ENCODE measurements at regions not wholly inside any gene's neighbourhood (a gene's known extent, or its start where the extent isn't known, plus 50 kb on each side); places are given as distances from the start of the nearest gene placed in this dataset.
A peak's percentile ranks its signal among the peaks of the same experiment; 100 is the strongest.
"Not testable (repeated sequence)": the region's sequence is repeated elsewhere in the genome, so short reads cannot be mapped to it uniquely, and the experiment has no call there.

DNA sequence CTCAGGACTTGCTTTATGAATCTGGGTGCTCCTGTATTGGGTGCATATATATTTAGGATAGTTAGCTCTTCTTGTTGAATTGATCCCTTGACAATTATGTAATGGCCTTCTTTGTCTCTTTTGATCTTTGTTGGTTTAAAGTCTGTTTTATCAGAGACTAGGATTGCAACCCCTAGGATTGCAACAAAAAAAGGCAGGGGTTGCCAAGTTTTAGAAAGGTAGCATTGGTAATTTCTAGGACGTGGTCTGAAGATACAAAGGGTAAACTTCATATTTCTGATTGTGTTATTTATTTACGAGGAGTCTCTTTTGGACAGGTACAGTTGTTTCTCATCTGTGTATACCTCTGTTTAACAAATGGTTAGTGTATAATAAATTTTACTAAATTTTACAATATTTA is 433.7 kb downstream of the BTG1 start:
- DNase-seq: not testable (repeated sequence)

DNA sequence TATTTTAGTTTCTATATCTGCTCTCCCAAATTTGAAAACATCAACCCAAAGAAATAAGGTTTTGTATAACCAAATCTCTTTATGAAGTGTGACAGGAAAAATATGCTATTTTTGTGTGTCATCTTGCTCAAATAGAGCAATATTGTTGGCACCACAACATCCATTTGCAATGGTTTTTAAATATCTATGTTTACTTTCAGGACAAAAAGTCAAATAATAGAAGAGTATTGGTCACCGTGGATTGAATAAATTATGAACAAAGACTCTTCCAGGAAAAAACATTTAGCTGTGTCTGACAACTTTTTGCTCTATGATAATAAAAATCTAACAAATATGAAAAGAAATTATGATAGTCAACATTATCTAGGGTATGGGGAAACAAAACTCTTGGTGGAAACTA is 439.2 kb downstream of the BTG1 start:
- no peak for DNase-seq

DNA sequence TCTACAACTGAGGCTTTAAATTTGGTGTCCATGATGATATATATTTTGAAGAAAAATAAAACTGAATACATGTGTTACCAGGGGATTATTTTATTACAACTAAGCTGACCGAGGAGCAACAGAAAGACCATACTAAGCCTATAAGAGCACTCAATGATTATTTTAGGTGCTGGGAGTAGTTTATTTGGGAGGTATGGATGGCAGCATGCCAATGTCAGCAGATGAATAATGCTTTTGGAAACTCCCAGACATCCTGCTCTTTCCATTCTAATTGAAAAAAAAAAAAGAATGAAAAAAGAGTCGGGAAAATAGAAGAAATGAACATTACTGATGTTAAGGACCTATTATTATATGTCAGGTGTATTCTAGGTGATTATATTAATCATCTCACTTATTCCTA is 441.2 kb downstream of the BTG1 start:
- no peak for DNase-seq

DNA sequence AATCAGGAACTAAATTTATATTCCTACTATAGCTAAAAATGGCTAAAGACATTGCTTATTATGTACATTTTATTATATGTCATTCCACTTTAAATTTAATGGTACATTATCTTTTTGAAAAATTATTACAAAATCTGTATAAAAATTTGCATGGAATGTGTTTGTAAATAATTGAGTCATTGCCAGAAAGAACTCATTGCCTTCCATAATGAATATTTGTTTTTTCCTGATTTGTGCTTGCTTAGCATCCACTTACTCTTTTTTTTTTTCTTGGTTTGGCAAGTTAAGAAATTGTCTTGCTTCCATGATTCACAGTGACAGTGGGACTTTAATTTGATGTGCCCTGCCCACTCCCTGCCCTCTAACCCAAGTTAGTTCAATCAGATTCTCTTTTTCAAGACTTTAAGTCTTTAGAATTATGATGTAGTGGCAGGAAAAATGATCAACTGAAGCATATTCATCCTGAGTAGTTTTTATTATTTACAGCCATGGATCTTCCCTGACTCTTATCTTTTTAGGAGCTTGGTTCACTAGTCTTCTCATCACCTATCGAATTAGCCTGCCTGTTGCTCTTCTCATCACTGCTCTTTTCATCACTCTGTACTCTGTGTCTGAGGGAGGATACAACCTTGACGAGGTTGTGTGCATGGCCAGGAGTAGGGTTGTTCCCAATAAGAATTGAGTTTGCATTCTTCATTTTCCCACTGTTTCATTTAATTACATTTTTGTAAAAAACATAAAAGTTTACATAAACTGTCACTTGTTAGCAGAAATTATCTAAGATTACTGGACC is 442.0 kb downstream of the BTG1 start:
- DNase-seq: no peak

DNA sequence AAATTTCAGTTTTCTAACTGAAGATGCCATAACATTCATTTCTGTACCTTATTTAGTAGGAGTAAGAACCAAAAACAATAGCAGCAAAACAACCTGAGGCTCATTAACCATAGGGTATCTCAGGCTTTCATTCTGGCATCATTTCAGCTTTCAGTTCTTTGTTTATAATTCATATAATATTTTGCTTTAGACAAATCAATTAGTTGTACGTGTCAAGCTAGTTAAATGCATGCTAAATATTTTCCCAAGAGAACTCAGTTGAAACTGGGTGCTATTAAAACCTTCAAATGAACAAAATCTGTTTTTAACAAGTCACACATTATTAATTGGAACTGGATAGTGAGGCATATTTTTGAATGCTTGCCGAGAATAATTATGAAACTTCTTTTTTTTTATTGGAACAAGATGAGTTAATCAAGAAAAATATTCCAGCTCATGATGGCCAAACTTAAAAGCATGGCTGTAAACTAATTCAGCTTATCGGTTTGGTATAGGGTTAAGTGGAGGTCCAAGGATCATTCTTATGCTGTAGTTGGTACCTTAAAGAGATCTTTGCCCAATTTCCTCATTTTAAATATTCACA is 442.7 kb downstream of the BTG1 start:
- DNase-seq: no peak

DNA sequence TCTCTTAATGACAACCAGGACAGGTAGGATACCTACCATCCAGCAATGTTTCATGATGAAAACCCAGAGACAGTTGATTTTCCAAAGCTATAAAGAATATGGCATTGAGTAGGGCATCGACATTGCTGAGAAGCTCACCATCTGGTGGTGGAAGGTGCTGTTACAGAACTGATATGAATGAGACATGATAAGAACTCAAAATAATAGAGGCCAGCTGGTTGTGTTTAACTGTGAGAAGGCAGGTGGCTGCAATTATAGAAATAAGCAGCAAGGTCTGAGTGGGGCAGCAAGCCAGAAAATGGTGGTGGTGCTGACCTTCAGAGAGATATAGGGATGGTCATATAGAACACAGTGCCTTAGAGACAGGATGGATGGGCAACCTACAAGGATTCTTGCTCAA is 449.7 kb downstream of the BTG1 start:
- DNase-seq: no peak

DNA sequence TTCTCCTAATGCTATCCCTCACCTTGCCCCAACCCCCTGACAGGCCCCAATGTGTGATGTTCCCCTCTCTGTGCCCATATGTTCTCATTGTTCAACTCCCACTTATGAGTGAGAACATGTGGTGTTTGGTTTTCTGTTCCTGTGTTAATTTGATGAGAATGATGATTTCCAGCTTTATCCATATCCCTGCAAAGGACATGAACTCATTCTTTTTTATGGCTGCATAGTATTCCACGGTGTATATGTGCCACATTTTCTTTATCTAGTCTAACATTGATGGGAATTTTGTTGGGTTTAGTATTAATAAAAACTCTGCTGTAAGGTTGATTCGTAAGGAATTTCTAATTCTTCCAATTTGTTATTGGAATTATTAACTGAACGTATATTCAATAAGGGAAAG is 450.2 kb downstream of the BTG1 start:
- not testable (repeated sequence) for DNase-seq

DNA sequence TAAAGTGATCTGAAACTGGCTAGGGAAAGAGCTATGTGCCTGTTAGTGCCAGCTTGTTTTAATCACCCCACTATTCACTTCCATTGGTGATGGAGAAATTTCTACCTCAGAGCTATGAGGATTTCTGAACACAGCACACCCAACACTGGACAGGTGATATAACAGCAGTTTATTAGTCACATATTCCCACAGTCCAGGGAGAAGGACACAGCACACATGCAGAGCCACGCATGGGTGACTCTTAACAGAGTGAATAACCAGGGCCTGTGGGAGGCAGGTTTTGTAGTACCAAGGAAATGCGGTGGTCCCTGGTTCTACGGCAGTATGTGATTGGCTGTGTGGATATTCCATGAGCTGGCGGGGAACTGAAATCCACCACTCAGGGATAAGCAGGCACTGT is 455.1 kb downstream of the BTG1 start:
- DNase-seq: no peak

DNA sequence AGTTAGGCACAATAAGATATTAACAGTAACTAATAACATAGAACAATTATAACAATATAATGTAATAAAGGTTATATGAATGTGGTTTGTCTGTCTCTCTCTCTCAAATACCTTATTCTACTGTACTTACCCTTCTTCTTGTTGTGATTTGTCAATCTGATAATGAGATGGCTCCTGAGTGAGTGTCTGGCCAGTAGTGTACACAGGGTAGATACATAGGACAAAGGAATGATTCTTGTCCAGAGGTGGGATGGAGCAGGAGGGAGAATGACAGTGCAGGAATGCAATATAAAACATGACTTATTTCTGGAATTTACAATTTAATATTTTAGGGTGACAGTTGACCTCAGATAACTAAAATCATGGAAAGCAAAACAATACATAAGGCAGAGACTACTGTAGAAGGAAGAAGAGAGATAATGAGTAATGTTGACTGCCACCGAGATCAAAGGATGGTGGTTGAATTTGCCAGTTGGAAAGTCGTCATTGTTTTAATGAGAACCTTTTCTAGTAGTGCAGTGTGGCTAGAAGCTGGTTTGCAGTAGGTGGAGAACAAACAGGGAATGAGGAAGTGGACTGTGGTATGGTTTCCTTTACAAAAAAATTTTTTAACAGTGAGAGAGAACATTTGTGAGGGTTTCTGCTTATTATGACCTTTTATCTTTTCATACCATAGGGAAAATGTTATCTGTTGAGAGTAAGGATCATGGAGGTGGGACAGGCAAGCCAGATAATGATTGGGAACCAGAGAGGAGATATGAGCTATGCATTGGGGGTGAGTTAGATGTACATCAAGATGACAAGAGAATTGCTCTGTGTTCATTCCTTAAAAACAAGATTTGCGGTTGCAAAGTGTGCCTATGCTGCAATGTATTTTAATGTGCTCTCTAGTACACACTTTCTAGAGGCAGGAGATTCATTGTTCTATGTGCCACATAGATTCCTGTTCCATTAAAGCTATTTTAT is 458.3 kb downstream of the BTG1 start:
- peak; percentile 10 for DNase-seq

DNA sequence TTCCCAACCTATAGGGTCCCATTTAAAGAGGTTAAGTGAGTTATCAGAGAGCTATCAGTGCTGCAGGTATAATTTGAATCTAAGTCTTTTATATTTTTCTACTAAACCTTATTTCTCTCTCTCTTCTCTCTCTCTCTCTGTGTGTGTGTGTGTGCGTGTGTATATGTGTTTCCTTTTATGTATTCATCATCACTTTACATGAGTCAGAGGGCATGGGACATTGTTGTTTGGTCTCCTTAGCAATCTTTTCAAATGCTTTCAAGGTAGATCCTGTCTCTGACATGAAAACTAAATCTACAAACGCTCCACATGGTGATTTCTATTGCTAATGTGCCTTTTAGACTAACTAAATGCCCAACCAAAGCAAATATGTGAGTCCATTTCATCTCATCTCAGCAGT is 459.7 kb downstream of the BTG1 start:
- no peak for DNase-seq

DNA sequence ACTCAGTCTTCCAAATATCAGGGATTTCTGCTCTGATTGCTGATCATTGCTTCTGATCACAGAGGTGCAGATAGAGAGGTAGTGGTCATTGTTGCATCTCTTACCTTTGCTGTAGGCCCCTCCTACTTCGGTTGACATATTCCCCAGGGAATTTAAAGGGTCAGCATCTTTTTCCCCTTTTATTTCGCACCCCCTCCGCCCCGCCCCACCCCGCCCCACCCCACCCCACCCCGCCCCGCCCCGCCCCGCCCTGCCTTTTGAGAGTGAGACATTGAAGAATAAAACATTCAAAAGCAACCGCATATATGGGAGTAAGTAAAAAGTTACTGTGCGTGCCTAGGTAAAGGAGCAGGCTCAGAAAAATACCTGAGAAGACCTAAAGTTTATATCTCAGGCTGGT is 463.9 kb downstream of the BTG1 start:
- DNase-seq: no peak

DNA sequence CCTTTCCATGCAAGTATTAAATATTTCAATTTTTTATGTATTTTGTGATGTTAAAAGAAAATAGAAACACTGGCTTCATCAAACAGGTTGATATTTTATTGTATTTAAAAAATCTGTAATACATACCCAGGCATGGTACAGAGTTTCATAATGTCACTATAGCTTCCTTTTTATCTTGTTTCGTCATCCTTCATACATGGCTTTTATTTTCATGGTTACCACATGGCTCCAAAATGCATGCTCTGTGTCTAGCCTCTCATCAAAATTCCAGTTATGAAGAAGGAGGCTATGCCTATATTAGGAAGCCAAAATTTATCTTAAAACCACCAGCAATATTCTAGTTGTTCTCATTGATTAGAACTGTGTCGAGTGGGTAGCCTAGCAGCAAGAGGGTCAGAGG is 464.8 kb downstream of the BTG1 start:
- DNase-seq: no peak

DNA sequence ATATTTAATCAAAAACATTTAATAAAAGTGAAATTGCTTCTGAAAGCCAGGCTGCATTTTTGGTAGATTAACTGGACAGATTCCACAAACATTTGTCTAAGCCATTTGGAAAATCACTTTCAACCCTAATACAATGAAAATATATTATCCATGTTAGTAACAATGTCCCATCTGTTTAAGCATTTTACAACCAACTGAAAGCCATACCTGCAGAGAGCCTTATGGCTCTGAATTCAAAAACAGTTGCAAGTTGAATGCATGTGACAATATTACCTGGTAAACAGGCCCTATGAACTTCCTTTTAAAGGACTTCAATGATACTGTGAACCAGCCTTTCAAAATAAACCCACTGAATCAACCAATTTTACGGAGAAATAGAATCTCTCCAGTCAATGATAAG is 468.1 kb downstream of the BTG1 start:
- no peak for DNase-seq

DNA sequence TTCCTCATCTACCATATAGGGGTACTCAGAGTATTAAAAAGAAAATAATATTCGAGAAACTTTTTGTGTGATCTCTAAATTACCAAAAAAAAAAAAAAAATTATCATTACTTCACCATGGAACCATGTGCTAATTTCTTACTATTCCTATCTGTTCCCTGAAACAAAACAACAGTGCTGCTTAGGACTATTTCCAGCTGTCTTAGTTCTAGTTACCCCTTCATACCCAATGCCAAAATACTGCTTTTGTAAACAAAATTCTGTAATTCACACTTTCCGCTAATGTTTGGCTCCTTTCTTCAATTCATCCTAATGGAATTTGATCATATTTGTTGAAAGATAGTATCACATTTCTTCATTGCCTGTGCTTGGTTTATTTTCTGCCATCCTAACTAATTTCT is 470.2 kb downstream of the BTG1 start:
- DNase-seq: no peak

DNA sequence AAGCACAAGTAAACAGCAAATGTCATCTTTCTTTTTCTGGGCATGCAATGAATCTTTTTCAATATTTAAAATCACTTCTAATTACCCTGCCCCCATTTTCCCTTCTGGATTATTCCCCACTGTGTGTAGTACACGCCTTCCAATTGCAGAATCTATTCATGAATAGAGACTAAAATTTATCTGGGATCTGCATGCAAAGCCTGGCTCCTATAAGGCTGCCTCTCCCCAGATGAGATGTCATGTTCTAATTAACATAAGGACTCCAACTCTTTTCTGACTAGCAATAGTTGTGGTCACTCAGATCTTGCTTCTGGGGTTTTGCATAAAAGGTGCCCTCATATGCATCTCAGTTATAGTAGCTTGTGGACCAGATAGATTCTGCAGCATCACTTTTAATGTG is 473.5 kb downstream of the BTG1 start:
- DNase-seq: no peak

DNA sequence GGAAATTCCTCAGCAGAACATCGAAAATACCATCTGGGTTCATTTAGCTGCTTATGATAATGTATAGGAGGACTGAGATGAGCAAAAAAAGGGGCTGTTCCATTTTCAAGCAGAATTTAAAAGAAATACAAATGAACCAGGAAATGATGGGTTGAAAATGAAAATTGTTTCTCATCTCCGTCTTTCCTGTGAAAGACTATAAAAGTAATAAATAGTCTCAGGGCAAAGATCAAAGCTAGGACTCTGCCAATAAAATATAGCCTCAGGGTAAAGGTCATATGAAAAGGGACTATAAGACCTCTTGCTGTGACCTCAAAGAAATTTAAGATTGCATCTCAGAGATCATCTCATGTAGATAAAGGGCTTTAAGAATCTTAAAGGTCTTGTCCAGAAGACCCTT is 478.0 kb downstream of the BTG1 start:
- DNase-seq: no peak

DNA sequence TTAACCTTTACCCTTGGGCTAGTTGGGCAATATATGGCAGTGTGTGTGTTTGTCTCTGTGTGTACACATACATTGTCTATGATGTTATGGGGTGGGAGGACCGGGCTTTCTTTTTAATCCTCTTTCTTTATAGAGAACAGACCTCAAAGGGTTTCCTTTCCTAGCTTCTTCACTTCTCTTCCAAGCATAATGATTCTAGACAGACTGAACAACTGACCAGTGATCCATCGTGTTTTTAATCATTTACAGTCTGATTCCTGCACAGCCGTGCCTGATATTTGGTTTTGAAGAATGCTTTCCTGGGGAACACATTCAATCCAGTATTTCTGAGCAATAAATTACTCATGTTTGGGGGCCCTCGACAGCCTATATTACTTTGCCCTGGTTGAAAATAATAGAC is 481.1 kb upstream of the DCN start:
- no peak for DNase-seq

DNA sequence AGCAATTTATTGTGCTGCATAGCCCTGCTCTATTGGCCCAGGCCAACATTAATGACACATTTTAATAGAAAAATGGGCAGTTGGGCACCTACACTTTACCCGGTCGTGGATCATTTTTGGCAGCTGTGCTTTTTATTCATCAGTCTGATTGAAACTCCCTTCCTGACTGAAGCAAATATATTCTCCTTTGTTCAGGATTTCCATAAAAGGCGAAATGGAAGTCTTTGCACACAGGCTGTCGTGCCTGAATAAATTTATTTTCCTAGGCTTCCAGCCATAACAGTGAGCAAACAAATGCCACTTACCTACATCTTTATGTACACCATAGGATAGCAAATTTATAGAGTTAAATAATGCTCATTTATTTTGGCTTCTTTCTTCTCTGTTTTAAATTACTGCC is 480.7 kb upstream of the DCN start:
- DNase-seq: no peak

DNA sequence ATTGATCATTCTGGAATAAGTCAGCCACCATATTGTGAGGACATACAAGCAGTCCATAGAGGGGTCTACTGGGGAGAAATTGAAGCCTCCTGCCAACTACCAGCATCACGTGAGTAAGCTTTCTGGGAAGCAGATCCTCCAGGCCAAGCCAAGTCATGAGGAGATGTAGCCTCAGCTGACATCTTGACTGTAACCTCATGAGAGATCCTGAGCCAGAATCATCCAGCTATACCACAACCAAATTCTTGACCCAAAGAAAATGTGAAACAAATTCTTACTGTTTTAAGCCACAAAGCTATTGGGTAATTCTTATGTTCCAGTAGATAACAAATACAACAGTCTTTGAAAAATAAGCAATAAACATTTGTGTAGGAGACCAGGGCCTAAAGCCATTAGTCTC is 479.4 kb upstream of the DCN start:
- no peak for DNase-seq

DNA sequence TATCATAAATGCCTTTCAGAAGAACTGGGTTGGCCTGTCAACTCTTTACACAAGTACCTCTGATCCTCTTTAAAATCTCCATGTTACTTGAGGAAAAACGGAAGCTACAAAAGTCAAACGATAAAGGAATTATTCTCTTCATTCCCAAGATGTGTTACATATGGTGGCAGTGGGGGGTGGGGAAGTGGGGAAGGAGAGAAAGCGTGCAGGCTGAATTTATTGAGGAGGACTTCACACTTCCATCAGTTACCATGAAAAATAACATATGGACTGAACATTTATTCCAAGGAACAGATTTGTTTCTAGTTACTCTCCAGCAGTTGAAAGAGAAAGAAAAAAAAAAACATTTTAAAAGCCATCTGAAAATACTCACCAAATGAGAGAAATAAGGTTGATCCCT is 474.4 kb upstream of the DCN start:
- no peak for DNase-seq

DNA sequence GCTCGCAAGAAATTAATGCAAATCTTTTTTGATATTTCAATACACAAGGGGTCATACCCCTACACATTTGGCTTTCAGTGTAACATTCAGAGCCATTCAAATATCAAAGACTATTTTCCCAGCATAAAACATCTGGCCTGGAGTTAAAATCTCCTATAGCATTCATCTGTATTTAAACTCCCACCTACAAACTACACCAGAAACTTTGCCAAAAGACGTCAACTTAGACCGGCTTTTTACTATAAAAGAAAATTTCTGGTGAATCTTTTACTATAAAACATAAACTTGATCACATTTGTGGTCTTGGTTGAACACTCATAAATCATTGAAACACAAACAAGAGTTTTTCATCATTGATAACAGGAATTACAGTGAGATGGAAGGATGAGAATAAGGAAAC is 473.3 kb upstream of the DCN start:
- DNase-seq: no peak

DNA sequence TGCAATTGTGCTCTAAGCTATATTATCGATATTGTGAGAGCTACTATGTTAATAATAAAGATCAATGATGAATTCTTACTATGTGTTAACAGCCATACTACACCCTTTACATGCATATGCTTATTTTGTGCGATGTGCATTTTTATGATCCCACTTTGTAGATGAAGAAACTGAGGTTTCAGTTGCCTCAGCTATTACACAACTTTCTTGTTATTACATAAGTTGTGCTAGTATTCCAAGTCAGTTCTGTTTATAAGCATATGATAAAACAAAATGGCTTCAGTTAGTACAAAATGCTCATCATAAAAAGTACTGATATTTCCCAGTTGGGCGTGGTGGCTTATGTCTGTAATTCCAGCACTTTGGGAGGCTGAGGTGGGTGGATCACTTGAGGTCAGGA is 471.5 kb upstream of the DCN start:
- DNase-seq: no peak

DNA sequence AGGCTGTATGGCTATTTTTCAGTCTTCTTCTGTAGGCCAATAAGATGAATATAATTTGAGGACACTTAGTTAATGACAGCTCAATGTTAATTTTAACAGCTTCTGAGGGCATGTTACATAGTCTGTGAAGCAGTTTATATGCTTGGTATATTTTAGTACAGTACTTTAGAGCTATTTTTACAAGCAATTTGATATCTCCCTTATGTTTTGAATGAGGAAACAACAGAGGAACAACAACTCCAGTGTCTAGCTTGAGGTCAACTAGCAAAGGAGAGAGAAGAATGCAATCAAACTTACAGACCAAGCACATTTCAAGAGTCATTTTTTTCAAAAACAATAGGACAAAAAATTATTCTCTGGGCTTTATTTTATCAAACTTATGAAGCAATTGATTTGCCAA is 469.1 kb upstream of the DCN start:
- DNase-seq: no peak

DNA sequence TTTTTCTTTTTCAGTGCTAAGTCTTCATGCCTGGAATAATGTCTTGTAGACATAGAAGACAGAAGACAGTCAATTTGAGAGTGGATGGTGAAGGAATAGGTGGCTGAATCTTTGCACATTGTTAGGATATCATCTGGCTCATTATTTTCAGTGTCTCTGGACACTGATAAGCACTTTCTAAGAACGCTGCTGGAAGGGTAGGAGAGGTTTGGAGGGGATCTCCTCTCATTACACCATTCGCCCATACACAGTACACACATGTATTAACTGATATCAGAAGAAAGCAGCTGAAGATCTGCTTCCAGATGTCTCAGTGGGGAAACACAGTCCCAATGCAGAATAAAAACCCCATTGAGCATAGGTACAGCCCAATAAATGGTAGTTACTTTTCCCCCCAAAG is 461.1 kb upstream of the DCN start:
- DNase-seq: no peak
